Endothelial cell of umbilical vein (primary cell): ENCODE measurements at regions not wholly inside any gene's neighbourhood (a gene's known extent, or its start where the extent isn't known, plus 50 kb on each side); places are given as distances from the start of the nearest gene placed in this dataset.

Source experiments
- BruUV-seq: library from RNA; stranded (reverse); fragments of 400-500 nt; replicated peaks from 2 replicates; lab custom pipeline; 2021; lab: Mats Ljungman, UMichigan
- CTCF ChIA-PET: fragments of 300-600, 350-600 bp; sonication (Branson Sonifier 250); formaldehyde crosslinking; loops from one replicate; lab custom pipeline; 2021; ENCODE audit warnings: antibody characterized with exemption, inconsistent platforms; lab: Charles Lee
- POLR2A ChIA-PET: fragments of 300-600, 350-600 bp; sonication (Branson Sonifier 250); formaldehyde crosslinking; loops from one replicate; lab custom pipeline; 2021; ENCODE audit warnings: antibody characterized with exemption, inconsistent platforms; lab: Charles Lee
- DNase-seq: peaks from one replicate; pipeline ENCODE4 v3.0.0-alpha.2; 2011; ENCODE audit warnings: low read depth, low spot score
- FAIRE-seq: peaks from 2 replicates; lab custom pipeline; 2011; peaks lifted over from hg19 to GRCh38; lab: Jason Lieb, UNC
- H2AFZ ChIP-seq: 2 replicates; pipeline ENCODE4 v1.6.0; 2012; ENCODE audit warnings: low read depth, low read length, control low read depth, inconsistent platforms
- H3K27ac ChIP-seq: 2 replicates; pipeline ENCODE4 v1.5.1; 2011; ENCODE audit warnings: low read depth, mild to moderate bottlenecking, control low read depth, low read length, moderate library complexity; ENCODE audit not compliant: insufficient read depth
- H3K27me3 ChIP-seq, 2 experiments: 2 replicates each; pipeline versions ENCODE4 v1.6.0 to v1.6.1; 2011; ENCODE audit warnings: low read length in 2 of 2, mixed read lengths in 1 of 2; ENCODE audit not compliant: control insufficient read depth in 2 of 2, insufficient read depth in 2 of 2
- H3K36me3 ChIP-seq, 2 experiments: 2 replicates in 1 of 2; 3 replicates in 1 of 2; pipeline ENCODE4 v1.5.1; 2011; ENCODE audit warnings: low read length in 2 of 2, mild to moderate bottlenecking in 1 of 2, moderate library complexity in 1 of 2; ENCODE audit not compliant: control insufficient read depth in 2 of 2, insufficient read depth in 2 of 2; ENCODE audit errors: extremely low read depth in 1 of 2
- H3K4me1 ChIP-seq: 3 replicates; pipeline ENCODE4 v1.5.1; 2011; ENCODE audit warnings: mild to moderate bottlenecking, low read length; ENCODE audit not compliant: control insufficient read depth, insufficient read depth; ENCODE audit errors: extremely low read depth
- H3K4me2 ChIP-seq: 2 replicates; pipeline ENCODE4 v1.6.1; 2011; ENCODE audit warnings: low read length, control low read depth, mixed read lengths; ENCODE audit not compliant: insufficient read depth
- H3K4me3 ChIP-seq, 3 experiments: fragments of 200-600 bp in 1 of 3; sonication (generic), shearing (Covaris generic) in 1 of 3; replicated peaks in 1 of 3; 2 replicates each; pipeline ENCODE4 v1.5.1; 2011 to 2016; ENCODE audit warnings: control low read depth in 3 of 3, low read length in 3 of 3, mild to moderate bottlenecking in 2 of 3, inconsistent platforms in 1 of 3, low read depth in 1 of 3, moderate library complexity in 1 of 3; ENCODE audit not compliant: insufficient read depth in 1 of 3
- H3K79me2 ChIP-seq: 2 replicates; pipeline ENCODE4 v1.6.0; 2012; ENCODE audit warnings: low read length, inconsistent platforms; ENCODE audit not compliant: control insufficient read depth, insufficient read depth
- H3K9ac ChIP-seq: replicated peaks from 2 replicates; pipeline ENCODE3; 2011; ENCODE audit warnings: low read length, control low read depth; ENCODE audit not compliant: insufficient read depth; ENCODE audit errors: extremely low read depth
- H3K9me1 ChIP-seq: replicated peaks from 3 replicates; pipeline ENCODE4 v1.6.0; 2011; ENCODE audit warnings: mild to moderate bottlenecking, low read length; ENCODE audit not compliant: control insufficient read depth, insufficient read depth; ENCODE audit errors: extremely low read depth
- H3K9me3 ChIP-seq: replicated peaks from 2 replicates; pipeline ENCODE4 v1.5.1; 2012; ENCODE audit warnings: low read length, inconsistent platforms; ENCODE audit not compliant: control insufficient read depth, insufficient read depth
- H4K20me1 ChIP-seq: replicated peaks from 2 replicates; pipeline ENCODE3; 2011; ENCODE audit warnings: mild to moderate bottlenecking, low read length; ENCODE audit not compliant: control insufficient read depth, insufficient read depth; ENCODE audit errors: extremely low read depth
- CTCF ChIP-seq, 2 donors: IDR thresholded peaks; 1 replicate in 1 of 2; 2 replicates in 1 of 2; pipeline ENCODE4 v1.5.1; 2011; ENCODE audit warnings: low read length in 2 of 2, mild to moderate bottlenecking in 2 of 2, moderate library complexity in 2 of 2, control low read depth in 1 of 2, inconsistent platforms in 1 of 2, low read depth in 1 of 2; ENCODE audit not compliant: insufficient read depth in 1 of 2; ENCODE audit errors: extremely low read depth in 1 of 2
- EZH2 ChIP-seq: IDR thresholded peaks from 2 replicates; pipeline ENCODE4 v1.6.1; 2012; ENCODE audit warnings: borderline replicate concordance, low read depth, mild to moderate bottlenecking, moderate library complexity, low read length, inconsistent platforms; ENCODE audit not compliant: severe bottlenecking
- FOS ChIP-seq: IDR thresholded peaks from 2 replicates; pipeline ENCODE4 v1.6.1; 2011; ENCODE audit warnings: mild to moderate bottlenecking, low read length, moderate library complexity, borderline replicate concordance; ENCODE audit not compliant: insufficient read depth
- GATA2 ChIP-seq: IDR thresholded peaks from 2 replicates; pipeline ENCODE4 v1.7.0; 2011; ENCODE audit warnings: low read depth, mild to moderate bottlenecking, moderate library complexity, mixed read lengths, low read length; ENCODE audit not compliant: insufficient read length, insufficient read depth
- JUN ChIP-seq: IDR thresholded peaks from 2 replicates; pipeline ENCODE4 v1.6.1; 2011; ENCODE audit warnings: borderline replicate concordance, low read depth; ENCODE audit not compliant: insufficient read length, insufficient read depth
- MYC ChIP-seq: IDR thresholded peaks from one replicate; pipeline ENCODE4 v1.6.1; 2011; ENCODE audit warnings: mild to moderate bottlenecking, low read depth, low read length
- POLR2A ChIP-seq: IDR thresholded peaks from 2 replicates; pipeline ENCODE4 v1.6.1; 2012; ENCODE audit warnings: low read depth, mild to moderate bottlenecking, control low read depth, low read length
- POLR2AphosphoS5 ChIP-seq: IDR thresholded peaks from 2 replicates; pipeline ENCODE4 v1.6.1; 2012; ENCODE audit warnings: low read depth, mild to moderate bottlenecking, control low read depth, low read length, moderate library complexity; ENCODE audit not compliant: insufficient read depth
- dilution Hi-C: fragments of 300-500 bp; cut with MboI; formaldehyde crosslinking; loops from one replicate; pipeline ENCODE4 v1.15.0; 2019; ENCODE audit warnings: low sequenced_read_pairs; ENCODE audit not compliant: extremely low pct_ligation_motif_present
- intact Hi-C: fragments of 100-400 bp; cut with micrococcal nuclease; formaldehyde crosslinking; loops from one replicate; pipeline ENCODE4 v1.10.0; 2022
- TF ChIP-seq, protein P1 (sequence below): IDR thresholded peaks from 2 replicates; pipeline ENCODE4 v1.6.1; 2011; ENCODE audit not compliant: insufficient read depth, insufficient read length

GRCh38 chr5:88000877-88001276, 267.8 kb downstream of the TMEM161B start:
- Histone ChIP-seq H3K36me3 (no peaks in the 10 kb centered on the region), H3K4me3 (no peak overlapping the region), H4K20me1 (no peaks in the 10 kb centered on the region), H3K9me1 (no peaks in the 10 kb centered on the region), H2AFZ (no peak overlapping the region), H3K4me2 (no peak overlapping the region), H3K4me1 (no peaks in the 10 kb centered on the region), H3K9ac (no peak overlapping the region), H3K27ac (no peak overlapping the region), H3K79me2 (no peaks in the 10 kb centered on the region), H3K27me3 (no peaks in the 10 kb centered on the region), H3K9me3 (no peaks in the 10 kb centered on the region)
- POLR2A ChIA-PET: no interaction called here
- intact Hi-C loops: no loop called here
- BruUV-seq: no TSS peak
- no peak for TF ChIP-seq CTCF (IDR thresholded peaks at IDR 0.05; ENCODE audit: extremely low read depth in 1 of 2, insufficient read depth in 1 of 2, low read depth in 1 of 2, low read length in 2 of 2)
- no peak for TF ChIP-seq MYC
- CTCF ChIA-PET: no interaction called here
- dilution Hi-C loops: no loop called here
- DNase-seq: no peak
- no peak for FAIRE-seq

DNA sequence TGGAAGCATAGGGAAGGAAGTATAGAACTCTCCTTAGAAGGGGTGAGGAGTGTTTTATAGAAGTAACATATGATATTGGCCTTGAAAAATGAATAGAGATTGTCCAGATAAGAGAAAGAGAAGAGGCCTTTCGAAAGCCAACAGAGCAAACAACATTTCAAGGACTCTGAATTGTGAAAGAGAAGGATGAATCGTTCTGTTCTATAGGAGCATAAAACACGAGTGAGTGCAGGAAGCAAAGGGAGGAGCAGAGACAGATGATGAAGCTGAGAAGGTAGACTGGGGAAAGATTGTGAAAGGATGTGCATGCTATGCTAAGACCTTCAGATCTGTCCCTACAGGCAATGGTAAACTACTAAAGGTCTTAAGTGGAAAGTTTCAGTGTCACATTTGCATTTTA, 271.0 kb downstream of the TMEM161B start:
- Histone ChIP-seq H3K9me1 (no peaks in the 10 kb centered on the region), H3K4me2 (no peak overlapping the region), H4K20me1 (no peaks in the 10 kb centered on the region), H3K36me3 (no peaks in the 10 kb centered on the region), H3K79me2 (no peaks in the 10 kb centered on the region), H3K9me3 (no peaks in the 10 kb centered on the region), H3K27me3 (no peaks in the 10 kb centered on the region), H3K4me3 (no peak overlapping the region), H3K27ac (no peak overlapping the region), H3K4me1 (no peaks in the 10 kb centered on the region), H2AFZ (no peak overlapping the region), H3K9ac (no peak overlapping the region)
- TF ChIP-seq FOS: no peak
- no peak for TF ChIP-seq EZH2
- no peak for TF ChIP-seq CTCF (IDR thresholded peaks at IDR 0.05; ENCODE audit: extremely low read depth in 1 of 2, insufficient read depth in 1 of 2, low read depth in 1 of 2, low read length in 2 of 2)
- no peak for TF ChIP-seq GATA2
- TF ChIP-seq, protein P1, sequence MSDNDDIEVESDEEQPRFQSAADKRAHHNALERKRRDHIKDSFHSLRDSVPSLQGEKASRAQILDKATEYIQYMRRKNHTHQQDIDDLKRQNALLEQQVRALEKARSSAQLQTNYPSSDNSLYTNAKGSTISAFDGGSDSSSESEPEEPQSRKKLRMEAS: no peak
- no peak for TF ChIP-seq MYC
- no peak for TF ChIP-seq JUN
- TF ChIP-seq POLR2A: no peak
- no peak for TF ChIP-seq POLR2AphosphoS5
- DNase-seq (no peak), FAIRE-seq (no peak)
- intact Hi-C loops (no loop called here), dilution Hi-C loops (no loop called here)
- ChIA-PET POLR2A (no interaction called here), CTCF (no interaction called here)
- BruUV-seq: no TSS peak
